HG02840 (cell line): ENCODE measurements at regions not wholly inside any gene's neighbourhood (a gene's known extent, or its start where the extent isn't known, plus 50 kb on each side); places are given as distances from the start of the nearest gene placed in this dataset.
"Not testable (repeated sequence)": the region's sequence is repeated elsewhere in the genome, so short reads cannot be mapped to it uniquely, and the experiment has no call there.

ENCODE experiments used
- ATAC-seq: cut with Tn5 transposase; IDR thresholded peaks from one replicate; pipeline ENCODE4 v1.9.1; 2021; ENCODE audit warnings: mild to moderate bottlenecking, moderate library complexity, moderate number of reproducible peaks; ENCODE audit not compliant: unreplicated experiment, low FRiP score

GRCh38 chr12:89162589-89163261 lies 189.6 kb downstream of the DUSP6 start:
- no peak for ATAC-seq

- no peak for ATAC-seq
Measured at GRCh38 chr12:89161557-89161956, 190.7 kb downstream of the DUSP6 start.

GRCh38 chr12:89160716-89161123 lies 191.6 kb downstream of the DUSP6 start:
- ATAC-seq, result no peak

- ATAC-seq, result no peak
Measured at GRCh38 chr12:89157413-89157812, 194.9 kb downstream of the DUSP6 start.

- no peak for ATAC-seq
Measured at GRCh38 chr12:89156862-89157262, 195.4 kb downstream of the DUSP6 start.

GRCh38 chr12:89156340-89156739 lies 196.0 kb downstream of the DUSP6 start:
- no peak for ATAC-seq

GRCh38 chr12:89155826-89156225 lies 196.5 kb downstream of the DUSP6 start:
- ATAC-seq, result no peak

- no peak for ATAC-seq
Measured at GRCh38 chr12:89154743-89155499, 197.4 kb downstream of the DUSP6 start.

GRCh38 chr12:89153341-89153740 lies 199.0 kb downstream of the DUSP6 start:
- no peak for ATAC-seq

- ATAC-seq, result no peak
Measured at GRCh38 chr12:89151536-89151935, 200.8 kb downstream of the DUSP6 start.

- not testable (repeated sequence) for ATAC-seq
Measured at GRCh38 chr12:89150789-89151188, 201.5 kb downstream of the DUSP6 start.

GRCh38 chr12:89140602-89141238 lies 211.6 kb downstream of the DUSP6 start:
- no peak for ATAC-seq

GRCh38 chr12:89140141-89140540 lies 212.2 kb downstream of the DUSP6 start:
- no peak for ATAC-seq

GRCh38 chr12:89139390-89139789 lies 212.9 kb downstream of the DUSP6 start:
- ATAC-seq, result no peak

GRCh38 chr12:89138048-89138852 lies 214.1 kb downstream of the DUSP6 start:
- ATAC-seq, result no peak

- no peak for ATAC-seq
Measured at GRCh38 chr12:89135976-89136634, 216.2 kb downstream of the DUSP6 start.

GRCh38 chr12:89134213-89134770 lies 218.0 kb downstream of the DUSP6 start:
- no peak for ATAC-seq

- no peak for ATAC-seq
Measured at GRCh38 chr12:89129167-89129870, 223.0 kb downstream of the DUSP6 start.

- no peak for ATAC-seq
Measured at GRCh38 chr12:89126712-89127111, 225.6 kb downstream of the DUSP6 start.
